ENCODE measurements at regions not wholly inside any gene's neighbourhood (a gene's known extent, or its start where the extent isn't known, plus 50 kb on each side); places are given as distances from the start of the nearest gene placed in this dataset.

- DNase-seq (ENCODE audit: low spot score): no peak
These were observed 697.0 kb downstream of the SORCS1 start for GRCh38 chr10:106467506-106467905.

DNA sequence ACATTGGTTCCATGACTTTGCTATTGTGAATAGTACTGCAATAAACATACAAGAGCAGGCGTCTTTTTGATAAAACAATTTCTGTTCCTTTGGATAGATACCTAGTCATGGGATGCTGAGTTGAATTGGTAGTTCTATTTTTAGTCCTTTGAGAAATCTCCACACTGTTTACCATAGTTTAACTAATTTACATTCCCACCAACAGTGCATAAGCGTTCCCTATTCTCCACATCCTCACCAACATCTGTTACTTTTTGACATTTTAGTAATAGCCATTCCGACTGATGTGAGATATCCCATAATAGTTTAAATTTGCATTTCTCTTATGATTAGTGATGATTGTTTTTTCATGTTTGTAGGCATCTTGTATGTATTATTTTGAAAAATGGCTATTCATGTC is 707.0 kb downstream of the SORCS1 start:
- DNase-seq (ENCODE audit: low spot score): no peak

DNA sequence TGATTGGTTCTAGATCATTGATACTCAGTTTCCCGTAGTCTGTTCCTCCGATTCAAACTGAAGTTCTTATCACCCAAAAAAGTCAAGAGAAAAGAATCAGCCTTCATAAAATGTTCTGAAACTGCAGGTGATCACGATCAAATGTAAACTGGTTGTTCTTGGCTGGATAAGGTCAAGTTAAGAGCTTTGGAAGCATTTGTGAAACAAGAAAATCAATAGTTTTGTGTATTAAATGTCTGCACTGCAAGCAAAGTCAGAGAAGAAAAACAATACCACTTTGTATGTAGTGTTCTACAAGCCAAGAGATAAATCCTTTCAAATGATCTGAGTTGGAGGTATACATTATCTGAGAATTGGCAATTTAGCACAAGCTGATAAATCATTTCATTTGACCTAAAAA is 710.3 kb downstream of the SORCS1 start:
- no peak for DNase-seq (ENCODE audit: low spot score)

DNA sequence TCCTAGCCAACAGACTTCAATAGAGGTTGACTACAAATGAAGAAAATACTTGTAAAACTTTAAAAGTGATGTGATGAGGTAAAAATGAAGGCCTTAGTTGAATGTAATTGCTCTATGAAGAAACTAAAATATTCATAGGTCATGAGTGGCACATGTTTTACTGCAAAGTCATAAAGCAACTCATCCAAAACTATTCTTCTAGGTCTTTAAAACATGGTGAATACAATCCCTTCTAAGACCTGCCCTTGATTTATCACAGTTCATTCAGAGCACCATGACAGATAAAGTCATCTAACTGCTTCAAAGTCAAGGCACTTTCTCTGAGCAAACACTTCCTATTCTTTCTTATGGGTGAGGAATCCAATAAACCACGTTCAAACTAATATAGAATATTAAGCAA is 713.5 kb downstream of the SORCS1 start:
- DNase-seq (ENCODE audit: low spot score): no peak

DNA sequence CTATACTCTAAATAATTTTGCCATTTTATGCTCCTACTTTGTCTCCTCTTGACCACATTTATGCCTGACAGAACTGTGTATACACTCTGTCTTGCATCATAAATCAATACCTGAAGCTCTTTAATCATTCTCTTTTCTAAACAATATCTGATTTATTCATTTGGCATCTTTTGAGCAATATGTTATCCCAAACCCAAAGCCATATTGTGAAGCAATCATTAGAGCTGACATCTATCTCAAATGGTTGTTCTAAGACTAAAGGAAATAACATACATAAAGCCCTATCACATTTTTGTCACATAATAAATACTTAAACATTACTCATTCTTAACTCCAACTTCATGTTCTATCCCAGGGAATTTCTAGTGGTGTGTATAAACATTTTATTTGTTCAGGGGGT is 717.6 kb downstream of the SORCS1 start:
- no peak for DNase-seq (ENCODE audit: low spot score)

DNA sequence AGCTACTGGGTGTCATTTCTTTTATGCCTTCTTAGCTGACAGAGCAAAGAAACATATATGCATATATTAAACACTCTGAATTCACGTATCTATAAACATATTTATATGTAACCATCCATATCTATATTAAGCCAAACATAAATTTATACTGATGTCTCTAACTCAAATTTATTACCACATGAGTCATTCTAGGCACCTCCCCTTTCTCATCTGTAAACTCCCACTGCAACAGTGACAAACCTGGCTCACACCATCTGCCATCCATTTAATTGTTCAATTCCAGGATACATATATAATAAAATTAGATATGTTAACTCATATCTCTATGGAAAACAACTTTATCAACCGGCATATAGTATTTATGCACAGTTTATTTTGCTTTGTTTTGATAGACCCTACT is 722.3 kb downstream of the SORCS1 start:
- no peak for DNase-seq (ENCODE audit: low spot score)

- DNase-seq (ENCODE audit: low spot score): no peak
These were observed 723.7 kb downstream of the SORCS1 start for GRCh38 chr10:106440767-106441166.

GRCh38 chr10:106440355-106440754 is 724.2 kb downstream of the SORCS1 start:
- no peak for DNase-seq (ENCODE audit: low spot score)

DNA sequence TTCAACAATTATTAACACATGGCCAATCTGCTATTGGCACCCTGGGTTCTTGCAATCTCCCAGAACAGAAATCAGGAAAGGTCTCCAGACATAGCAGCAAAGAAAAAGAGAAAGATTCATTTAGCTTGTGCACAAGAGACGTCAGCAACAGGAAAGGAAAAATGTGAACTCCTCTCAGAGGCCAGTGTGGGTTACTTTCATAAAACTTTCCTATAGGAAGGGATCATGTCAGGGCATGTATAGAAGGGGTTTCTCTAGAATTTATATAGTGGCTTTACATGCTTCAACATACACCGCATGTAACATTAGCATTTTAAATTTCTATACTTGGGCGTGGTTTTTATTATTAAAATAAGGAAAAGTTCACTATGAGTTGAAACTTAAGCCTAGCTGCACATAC is 725.1 kb downstream of the SORCS1 start:
- DNase-seq (ENCODE audit: low spot score): no peak

- no peak for DNase-seq (ENCODE audit: low spot score)
These were observed 726.1 kb downstream of the SORCS1 start for GRCh38 chr10:106438386-106438785.

DNA sequence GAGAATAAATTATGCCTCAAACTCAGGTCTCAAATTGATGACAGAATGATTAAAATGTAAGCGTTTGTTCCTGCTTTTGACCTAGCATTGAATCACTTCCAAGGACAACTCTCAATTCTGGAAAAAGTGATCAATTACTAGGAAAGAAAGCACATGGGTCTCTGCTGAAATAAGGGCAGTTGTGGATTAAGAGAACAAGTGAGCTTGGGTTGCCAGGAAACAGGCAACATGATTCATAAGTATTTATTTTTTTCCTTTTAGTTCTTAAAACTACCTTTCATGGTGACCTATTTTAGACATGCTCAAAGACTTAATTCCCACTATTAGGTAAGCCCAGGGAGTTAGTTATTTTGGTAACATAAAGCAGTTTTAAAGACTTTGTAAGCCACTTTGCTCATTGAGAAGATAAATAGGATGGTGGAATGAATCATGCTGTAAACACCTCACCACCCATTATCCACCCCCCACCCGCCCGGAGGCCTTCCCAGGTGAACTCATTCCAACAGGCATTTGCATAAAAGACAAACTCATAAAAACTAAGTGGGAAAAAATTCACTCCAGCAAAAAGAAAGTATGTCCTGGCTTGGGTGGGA is 728.3 kb downstream of the SORCS1 start:
- no peak for DNase-seq (ENCODE audit: low spot score)

- DNase-seq (ENCODE audit: low spot score): no peak
These were observed 729.4 kb downstream of the SORCS1 start for GRCh38 chr10:106435081-106435480.

GRCh38 chr10:106424981-106425380 is 739.5 kb downstream of the SORCS1 start:
- DNase-seq (ENCODE audit: low spot score): no peak

- no peak for DNase-seq (ENCODE audit: low spot score)
These were observed 740.5 kb downstream of the SORCS1 start for GRCh38 chr10:106424054-106424453.

DNA sequence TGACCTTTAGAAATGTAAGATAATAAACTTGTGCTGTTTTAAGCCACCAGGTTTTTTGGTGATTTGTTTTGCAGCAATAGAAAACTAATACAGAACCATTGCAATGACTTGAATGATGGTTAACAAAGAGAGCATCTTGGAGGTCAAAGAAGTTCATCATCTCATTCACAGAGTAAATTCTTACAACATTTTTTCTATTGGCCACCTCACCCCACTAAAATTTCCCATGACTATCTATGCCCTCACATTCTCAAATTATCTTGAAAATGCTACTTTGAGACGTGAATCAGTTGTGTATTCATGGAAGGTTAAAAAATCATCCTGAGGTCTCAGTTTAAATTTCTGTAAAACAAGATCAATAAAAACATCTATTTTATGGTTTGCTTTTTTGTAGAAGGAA is 754.2 kb downstream of the SORCS1 start:
- DNase-seq (ENCODE audit: low spot score): no peak

- DNase-seq (ENCODE audit: low spot score): no peak
These were observed 759.4 kb downstream of the SORCS1 start for GRCh38 chr10:106405141-106405540.

GRCh38 chr10:106402458-106402857 is 762.0 kb downstream of the SORCS1 start:
- no peak for DNase-seq (ENCODE audit: low spot score)

- DNase-seq (ENCODE audit: low spot score): no peak
These were observed 762.5 kb downstream of the SORCS1 start for GRCh38 chr10:106401967-106402366.

DNA sequence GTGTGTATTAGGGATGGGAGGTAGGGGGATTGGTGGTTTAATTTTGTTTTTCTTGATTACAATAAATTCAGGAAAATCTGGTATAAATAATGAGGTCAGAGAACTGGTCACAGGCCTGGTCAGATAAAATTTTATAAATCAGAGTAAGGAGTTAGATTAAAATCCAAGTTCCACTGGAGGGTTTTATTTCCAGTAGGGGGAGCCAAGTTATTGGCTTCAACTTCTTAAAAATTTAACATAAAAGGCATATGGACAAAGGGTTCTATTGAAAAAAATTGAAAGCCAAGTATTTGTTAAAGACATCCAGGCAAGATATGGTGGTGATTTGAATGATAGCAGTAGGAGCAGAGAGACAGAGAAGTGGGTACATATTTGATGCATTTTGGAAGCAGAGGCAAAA is 763.3 kb downstream of the SORCS1 start:
- no peak for DNase-seq (ENCODE audit: low spot score)

DNA sequence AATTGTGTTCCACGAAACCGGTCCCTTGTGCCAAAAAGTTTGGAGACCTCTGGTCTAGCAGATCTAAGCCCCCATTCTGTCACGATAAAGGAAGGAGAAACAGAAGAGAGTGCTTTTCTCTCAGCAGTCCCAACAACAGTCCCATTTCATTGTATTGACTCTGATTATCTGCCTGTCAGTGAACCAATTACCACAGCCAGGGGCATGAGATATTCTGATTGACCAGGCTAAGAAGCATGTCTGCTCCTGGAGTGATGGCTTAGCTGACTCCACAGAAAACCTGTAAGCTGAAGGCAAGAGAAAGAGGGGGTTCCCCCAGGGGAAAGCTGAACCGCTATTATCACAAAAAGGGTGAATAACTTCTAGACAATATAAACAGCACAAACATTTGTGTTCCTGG is 765.4 kb downstream of the SORCS1 start:
- no peak for DNase-seq (ENCODE audit: low spot score)

DNA sequence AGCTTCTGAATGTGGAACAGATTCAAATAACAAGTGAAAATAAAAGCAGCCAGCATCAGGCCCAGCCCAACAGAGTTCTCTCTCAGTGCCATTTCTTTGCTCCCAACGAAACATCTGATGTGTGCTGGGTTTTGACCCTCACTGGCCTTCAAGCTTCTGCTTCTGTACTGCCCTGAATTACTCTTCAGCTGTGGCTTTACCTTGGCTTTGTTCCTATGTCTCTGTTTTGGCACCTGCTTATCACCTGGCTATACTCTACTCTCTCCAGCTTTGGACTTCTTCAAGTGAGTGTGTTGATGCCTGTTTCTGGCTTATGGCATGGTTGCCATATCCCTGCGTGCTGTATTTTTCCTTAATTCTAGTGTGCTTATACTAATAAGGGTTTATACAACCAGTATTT is 768.3 kb downstream of the SORCS1 start:
- DNase-seq (ENCODE audit: low spot score): no peak

- no peak for DNase-seq (ENCODE audit: low spot score)
These were observed 769.3 kb downstream of the SORCS1 start for GRCh38 chr10:106395041-106395749.

DNA sequence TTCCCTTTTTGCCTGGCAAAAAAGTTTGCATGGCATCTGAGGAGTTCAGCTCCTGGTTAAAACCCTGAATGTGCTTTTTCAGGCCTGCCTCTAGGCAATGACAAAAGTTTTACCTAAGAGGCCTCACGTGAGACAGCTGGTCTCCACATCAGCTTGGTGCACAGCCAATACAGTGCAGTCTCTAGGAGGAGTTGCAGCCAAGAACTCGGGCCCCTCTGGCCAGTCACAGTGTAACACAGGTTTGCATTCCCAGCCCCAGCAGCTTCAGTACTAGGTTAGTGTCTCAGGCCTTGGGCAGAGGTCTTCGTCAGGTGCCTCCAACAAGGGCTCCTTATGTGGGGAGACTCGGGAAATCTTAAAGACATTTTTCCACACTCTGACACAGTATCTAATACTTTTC is 771.7 kb downstream of the SORCS1 start:
- no peak for DNase-seq (ENCODE audit: low spot score)

GRCh38 chr10:106387063-106387462 is 777.4 kb downstream of the SORCS1 start:
- DNase-seq (ENCODE audit: low spot score): no peak
